ENCODE measurements at regions not wholly inside any gene's neighbourhood (a gene's known extent, or its start where the extent isn't known, plus 50 kb on each side); places are given as distances from the start of the nearest gene placed in this dataset.

DNA sequence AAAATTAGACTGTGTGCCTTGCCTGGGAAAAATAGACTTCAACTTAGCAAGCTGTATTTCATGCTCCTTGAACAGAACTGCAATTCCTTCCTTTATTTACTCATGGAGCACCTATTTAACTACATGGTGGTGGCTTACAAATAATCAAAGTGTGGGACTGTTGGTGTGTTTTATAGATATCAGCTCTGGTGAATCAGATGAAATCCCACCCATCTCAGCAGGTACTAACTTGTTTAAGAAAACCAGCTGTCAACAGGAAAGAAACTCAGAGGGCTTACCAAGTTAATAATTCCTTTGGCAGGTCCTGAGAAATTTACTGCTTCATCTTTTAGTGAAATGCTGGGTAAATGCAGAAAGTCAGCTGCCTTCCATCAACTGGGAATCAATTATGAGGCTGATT is 830.6 kb downstream of the SLC4A3 start:
- DNase-seq, result no peak

DNA sequence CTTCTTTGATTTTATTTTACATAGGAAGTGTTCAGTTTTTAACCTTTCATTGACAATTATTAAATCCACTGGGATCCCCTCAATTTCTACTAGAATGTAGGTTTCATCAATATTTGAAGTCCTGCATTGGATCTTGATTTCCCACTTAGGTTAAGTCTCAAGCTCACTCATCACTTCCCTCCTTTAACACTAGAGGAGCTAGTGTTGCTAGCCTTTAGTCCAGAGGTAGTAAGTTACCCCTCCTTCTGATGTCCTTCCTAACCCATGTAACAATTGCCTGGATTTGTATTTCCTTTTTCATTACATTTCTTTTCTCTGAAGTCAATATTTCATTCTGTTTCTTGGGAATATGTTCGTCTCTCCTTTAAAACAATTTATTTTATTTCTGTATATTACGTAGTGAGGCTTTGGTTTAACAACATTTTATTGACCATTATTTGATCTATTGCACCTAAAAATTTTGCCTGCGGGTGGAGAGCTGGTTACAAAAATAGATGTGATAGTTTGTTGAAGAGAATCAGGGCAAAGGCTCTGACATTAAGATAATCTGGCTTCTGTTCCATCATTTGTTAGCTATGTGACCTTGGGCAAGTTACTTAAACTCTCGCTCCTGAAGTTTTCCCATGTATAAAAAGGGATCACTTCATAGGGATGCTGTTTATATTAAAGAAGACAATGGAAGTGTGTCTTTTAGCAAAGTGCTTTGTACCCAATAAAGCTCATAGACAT is 833.0 kb downstream of the SLC4A3 start:
- no peak for DNase-seq

DNA sequence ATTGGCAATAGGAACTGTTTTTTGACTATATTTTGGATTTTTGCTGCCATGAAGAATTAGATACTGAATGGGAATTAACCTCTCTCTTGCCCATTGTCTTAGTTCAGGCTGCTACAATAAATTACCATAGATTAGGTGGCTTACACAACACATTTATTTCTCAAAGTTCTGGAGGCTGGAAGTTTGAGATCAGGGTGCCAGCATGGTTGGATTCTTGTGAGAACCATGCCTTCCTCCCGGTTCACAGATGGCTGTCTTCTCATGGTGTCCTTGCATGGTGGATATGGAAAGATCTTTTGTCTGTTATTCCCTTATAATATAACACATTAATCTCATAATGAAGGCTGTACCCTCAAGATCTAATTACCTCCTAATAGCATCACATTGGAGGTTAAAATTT is 836.4 kb downstream of the SLC4A3 start:
- no peak for DNase-seq

DNA sequence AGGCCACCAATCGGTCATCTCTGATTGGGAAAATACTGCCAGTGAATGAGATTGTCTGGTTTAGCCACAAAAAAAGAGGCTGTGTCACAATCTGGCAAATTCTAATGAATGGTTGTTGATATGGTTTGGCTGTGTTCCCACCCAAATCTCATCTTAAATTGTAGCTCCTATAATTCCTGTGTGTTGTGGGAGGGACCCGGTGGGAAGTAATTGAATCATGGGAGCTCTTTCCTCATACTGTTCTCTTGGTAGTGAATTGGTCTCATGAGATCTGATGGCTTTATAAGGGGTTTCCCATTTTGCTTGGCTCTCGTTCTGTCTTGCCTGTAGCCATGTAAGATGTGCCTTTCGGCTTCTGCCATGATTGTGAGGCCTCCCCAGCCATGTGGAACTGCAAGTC is 838.3 kb downstream of the SLC4A3 start:
- no peak for DNase-seq

GRCh38 chr2:220466251-220466691 is 838.8 kb downstream of the SLC4A3 start:
- DNase-seq, result no peak

- DNase-seq, result no peak
Measured at GRCh38 chr2:220469201-220469600, 841.8 kb downstream of the SLC4A3 start.

- DNase-seq, result no peak
Measured at GRCh38 chr2:220473611-220474010, 846.2 kb downstream of the SLC4A3 start.

- DNase-seq, result no peak
Measured at GRCh38 chr2:220476877-220477276, 849.4 kb downstream of the SLC4A3 start.

- no peak for DNase-seq
Measured at GRCh38 chr2:220478305-220479058, 851.1 kb downstream of the SLC4A3 start.

DNA sequence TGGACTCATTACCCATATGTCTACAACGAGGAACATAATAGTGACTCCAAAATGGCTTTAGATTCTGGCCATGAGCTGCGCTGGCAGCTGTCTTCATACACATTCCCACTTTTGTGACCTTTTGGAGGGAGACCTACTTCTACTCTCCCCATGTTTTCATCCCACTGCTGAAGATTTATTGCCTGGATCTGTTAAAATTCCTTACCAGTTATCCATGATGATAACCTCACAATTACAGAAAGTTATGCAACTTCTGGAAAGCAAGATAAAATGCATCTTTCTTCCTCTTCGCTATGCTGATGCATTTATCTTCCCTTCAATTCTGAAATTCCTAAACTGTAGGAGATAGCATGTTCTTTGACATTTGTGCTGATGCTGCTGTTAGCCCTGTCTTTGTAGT is 855.3 kb downstream of the SLC4A3 start:
- DNase-seq, result no peak

- DNase-seq, result no peak
Measured at GRCh38 chr2:220489121-220489520, 861.7 kb downstream of the SLC4A3 start.

DNA sequence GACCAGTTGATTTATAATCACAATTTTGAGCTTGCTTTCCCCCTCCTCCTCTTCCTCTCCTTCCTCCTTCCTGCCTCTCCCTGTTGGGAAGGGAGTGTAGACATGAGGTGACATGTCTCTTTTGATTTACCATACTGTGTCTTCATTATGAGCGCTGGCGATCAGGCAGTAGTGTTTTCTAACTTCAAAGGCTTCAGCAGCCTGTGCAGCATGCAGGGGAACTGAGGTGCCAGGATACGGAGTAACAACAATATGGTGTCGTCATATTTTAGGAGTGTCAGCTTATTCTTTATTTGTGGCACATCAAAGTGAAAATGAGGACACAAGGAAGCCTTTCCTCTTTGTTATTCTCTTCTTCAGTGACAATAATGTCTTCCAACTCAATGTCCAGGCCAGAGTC is 864.2 kb downstream of the SLC4A3 start:
- no peak for DNase-seq

DNA sequence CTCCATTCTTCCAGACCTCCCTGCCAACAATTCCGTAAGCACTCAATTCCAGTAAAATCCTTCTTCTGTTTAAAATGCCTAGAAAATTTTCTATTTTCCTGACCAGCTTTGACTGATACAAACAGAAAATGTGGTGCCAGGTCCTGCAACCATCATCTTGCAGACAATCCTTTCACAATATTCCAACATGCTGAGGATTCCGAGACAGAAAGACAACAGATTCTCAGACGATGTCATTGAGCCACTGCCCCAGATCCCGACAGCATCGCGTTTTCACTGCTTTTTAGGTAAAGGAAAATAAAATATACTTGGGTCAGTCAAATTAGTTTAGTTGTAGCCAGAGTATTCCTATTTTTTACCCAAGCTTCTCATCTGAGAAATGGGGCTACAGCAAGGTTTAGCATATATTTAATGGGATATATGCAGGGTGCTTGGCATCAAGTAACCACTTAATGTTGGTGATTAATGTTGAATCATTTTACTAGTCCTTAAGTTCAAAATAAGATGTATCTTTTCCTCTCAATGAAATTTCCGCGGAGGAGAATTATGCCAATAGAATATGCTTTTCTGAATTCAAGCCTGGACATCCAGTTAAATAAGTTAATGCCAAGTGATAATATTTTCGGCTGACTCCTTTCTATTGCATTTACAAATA is 866.6 kb downstream of the SLC4A3 start:
- no peak for DNase-seq

DNA sequence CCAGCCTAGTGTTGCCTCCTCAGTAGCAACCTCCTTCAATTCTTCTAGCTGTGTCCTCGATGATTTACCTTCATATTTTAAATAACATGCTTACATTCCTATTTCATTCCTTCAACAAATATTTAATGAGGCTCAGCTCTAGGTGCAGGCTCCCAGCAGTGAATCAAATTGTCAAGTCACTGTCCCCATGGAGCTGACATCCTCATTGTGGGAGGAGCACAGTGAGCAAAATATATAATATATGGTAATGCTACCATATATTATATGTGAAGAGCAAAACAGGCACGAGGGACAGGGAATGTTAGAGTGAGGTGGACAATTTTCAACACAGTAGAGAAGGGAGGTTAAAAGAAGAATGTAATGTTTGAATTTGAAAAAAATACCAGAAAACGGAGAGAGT is 869.1 kb downstream of the SLC4A3 start:
- no peak for DNase-seq

- DNase-seq, result no peak
Measured at GRCh38 chr2:220499225-220499624, 871.8 kb downstream of the SLC4A3 start.

- no peak for DNase-seq
Measured at GRCh38 chr2:220502539-220502938, 875.1 kb downstream of the SLC4A3 start.

GRCh38 chr2:220503431-220503830 is 876.0 kb downstream of the SLC4A3 start:
- no peak for DNase-seq

- DNase-seq, result peak; percentile 99
Measured at GRCh38 chr2:220504938-220505503, 877.6 kb downstream of the SLC4A3 start.

DNA sequence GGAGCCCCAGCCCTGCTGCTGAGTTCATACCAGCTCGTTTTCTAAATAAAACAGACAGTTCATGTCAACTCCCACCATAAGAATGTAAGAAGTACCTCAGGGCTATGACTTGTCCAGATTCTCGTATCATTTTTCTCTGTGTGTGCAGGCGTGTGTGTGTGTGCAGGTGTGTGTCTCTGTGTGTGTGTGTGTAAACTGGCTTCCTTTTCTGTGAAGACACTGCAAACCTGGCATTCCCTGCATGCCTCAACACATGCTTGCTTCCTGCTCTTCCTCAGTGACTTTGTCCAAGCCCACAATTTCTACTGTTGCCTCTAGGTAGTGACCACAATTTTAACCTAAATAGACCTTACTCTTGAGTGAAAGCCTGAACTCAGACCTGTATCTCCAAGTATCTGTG is 879.0 kb downstream of the SLC4A3 start:
- DNase-seq, result no peak

DNA sequence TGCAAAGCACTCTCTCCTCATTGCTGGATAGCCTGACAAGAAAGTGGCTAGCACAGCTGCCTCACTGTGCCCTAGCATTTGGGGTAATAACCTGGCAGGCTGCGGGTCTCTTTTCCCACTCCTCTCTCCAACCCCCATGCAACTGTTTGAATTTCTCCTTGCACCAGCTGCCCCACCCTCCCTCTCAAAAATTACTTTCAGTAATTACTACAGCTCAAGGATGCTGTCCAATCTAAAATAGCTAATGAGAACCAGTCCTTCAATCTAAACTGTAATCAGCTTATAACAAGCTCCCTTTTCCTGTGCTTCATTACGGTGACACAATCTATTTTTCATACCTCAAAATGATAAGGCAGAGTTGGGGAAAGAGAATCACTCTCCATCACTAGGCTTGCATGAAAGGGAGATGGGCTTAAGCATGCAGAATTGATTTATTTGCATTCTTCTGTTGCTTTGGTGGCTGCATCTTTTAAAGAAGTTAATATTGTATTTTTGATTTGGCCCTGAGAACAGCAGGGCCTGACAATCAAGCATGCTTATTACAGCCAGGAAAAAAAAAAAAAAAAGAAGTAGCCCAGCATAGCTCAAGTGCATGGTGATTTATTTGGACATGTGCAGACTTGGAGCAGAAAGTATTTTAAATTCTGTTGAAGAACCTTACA is 881.8 kb downstream of the SLC4A3 start:
- no peak for DNase-seq

- no peak for DNase-seq
Measured at GRCh38 chr2:220509966-220510365, 882.5 kb downstream of the SLC4A3 start.

GRCh38 chr2:220510668-220511067 is 883.2 kb downstream of the SLC4A3 start:
- DNase-seq, result no peak

- DNase-seq, result no peak
Measured at GRCh38 chr2:220512419-220512818, 885.0 kb downstream of the SLC4A3 start.
